ENCODE measurements at regions not wholly inside any gene's neighbourhood (a gene's known extent, or its start where the extent isn't known, plus 50 kb on each side); places are given as distances from the start of the nearest gene placed in this dataset.

- Mint-ChIP-seq H3K4me3 (no peak overlapping the region), H3K4me1 (peaks cover 7 to 17% of the 10 kb centered on the region in 2 experiments), H3K9me3 (peaks cover 21 to 37% of the 10 kb centered on the region in 2 experiments), H3K27ac (no peak overlapping the region), H3K36me3 (ENCODE audit: insufficient read depth in 1 of 3, low read depth in 3 of 3) (peaks cover 2 to 24% (median 18%) of the 10 kb centered on the region in 3 experiments), H3K27me3 (ENCODE audit: low read depth) (no peaks in the 10 kb centered on the region; the same call in 1 of the 2 replicates)
- Histone ChIP-seq H4K8ac (replicated peaks; ENCODE audit: insufficient read length, low read depth, low read length) (no peak overlapping the region), H4K5ac (ENCODE audit: insufficient read length, low read depth, low read length) (no peak overlapping the region), H3K18ac (ENCODE audit: insufficient read length, low read depth, low read length) (no peak overlapping the region), H3K4me1 (ENCODE audit: insufficient read depth, low read length) (no peaks in the 10 kb centered on the region; the same call in 1 of the 2 replicates), H3K79me2 (ENCODE audit: insufficient read depth, low read length) (no peaks in the 10 kb centered on the region), H2BK5ac (ENCODE audit: insufficient read length, low read length) (no peak overlapping the region), H2BK12ac (ENCODE audit: insufficient read length, low read depth, low read length) (no peak overlapping the region), H2BK15ac (ENCODE audit: low read depth, low read length) (no peak overlapping the region), H4K20me1 (ENCODE audit: control insufficient read depth, insufficient read depth, insufficient read length) (no peaks in the 10 kb centered on the region), H3K23ac (ENCODE audit: insufficient read length, low read depth, low read length) (no peak overlapping the region), H2AFZ (ENCODE audit: low read length) (no peak overlapping the region), H3K23me2 (ENCODE audit: insufficient read length, low read depth, low read length, poor library complexity, severe bottlenecking) (no peaks in the 10 kb centered on the region), H3K4me2 (ENCODE audit: insufficient read depth, insufficient read length, low read length) (no peak overlapping the region), H3K9me3 (ENCODE audit: control insufficient read depth, low read depth, low read length) (peaks cover 5% of the 10 kb centered on the region), H2BK120ac (ENCODE audit: low read depth, low read length, poor library complexity, severe bottlenecking) (no peak overlapping the region), H3K27ac (ENCODE audit: insufficient read length, low read depth, low read length) (no peak overlapping the region), H3K56ac (ENCODE audit: insufficient read length, low read depth, low read length) (no peak overlapping the region), H3K9ac (ENCODE audit: extremely low read depth, insufficient read length, low read length) (no peak overlapping the region), H2BK20ac (ENCODE audit: low read depth, low read length, poor library complexity, severe bottlenecking) (no peak overlapping the region), H3K4ac (ENCODE audit: low read depth, low read length) (no peak overlapping the region), H3K27me3 (ENCODE audit: insufficient read depth, low read length) (no peaks in the 10 kb centered on the region), H4K91ac (ENCODE audit: insufficient read length, low read depth, low read length) (no peak overlapping the region), H3K14ac (ENCODE audit: insufficient read depth, low read length) (no peak overlapping the region), H3T11ph (ENCODE audit: low read length) (no peak overlapping the region), H3K79me1 (ENCODE audit: insufficient read depth, low read depth, low read length, poor library complexity, severe bottlenecking) (no peaks in the 10 kb centered on the region), H2AK5ac (ENCODE audit: insufficient read length, low read length) (no peak overlapping the region)
- no peak for DNase-seq
- TF ChIP-seq, protein P1, sequence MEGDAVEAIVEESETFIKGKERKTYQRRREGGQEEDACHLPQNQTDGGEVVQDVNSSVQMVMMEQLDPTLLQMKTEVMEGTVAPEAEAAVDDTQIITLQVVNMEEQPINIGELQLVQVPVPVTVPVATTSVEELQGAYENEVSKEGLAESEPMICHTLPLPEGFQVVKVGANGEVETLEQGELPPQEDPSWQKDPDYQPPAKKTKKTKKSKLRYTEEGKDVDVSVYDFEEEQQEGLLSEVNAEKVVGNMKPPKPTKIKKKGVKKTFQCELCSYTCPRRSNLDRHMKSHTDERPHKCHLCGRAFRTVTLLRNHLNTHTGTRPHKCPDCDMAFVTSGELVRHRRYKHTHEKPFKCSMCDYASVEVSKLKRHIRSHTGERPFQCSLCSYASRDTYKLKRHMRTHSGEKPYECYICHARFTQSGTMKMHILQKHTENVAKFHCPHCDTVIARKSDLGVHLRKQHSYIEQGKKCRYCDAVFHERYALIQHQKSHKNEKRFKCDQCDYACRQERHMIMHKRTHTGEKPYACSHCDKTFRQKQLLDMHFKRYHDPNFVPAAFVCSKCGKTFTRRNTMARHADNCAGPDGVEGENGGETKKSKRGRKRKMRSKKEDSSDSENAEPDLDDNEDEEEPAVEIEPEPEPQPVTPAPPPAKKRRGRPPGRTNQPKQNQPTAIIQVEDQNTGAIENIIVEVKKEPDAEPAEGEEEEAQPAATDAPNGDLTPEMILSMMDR (conservative IDR thresholded peaks at IDR 0.05) = no peak
- WGBS (ENCODE audit: extremely low coverage, insufficient read length, low lambda C conversion rate) = 100% methylated on average over 1 of the region's 3 CpGs
These were observed 201.1 kb downstream of the IRX1 start for GRCh38 chr5:3796736-3797135.

All from H9 (cell line).